Astrocyte of the spinal cord (primary cell): ENCODE measurements at regions not wholly inside any gene's neighbourhood (a gene's known extent, or its start where the extent isn't known, plus 50 kb on each side); places are given as distances from the start of the nearest gene placed in this dataset.

Experiments used
- DNase-seq: peaks from one replicate; pipeline ENCODE4 v3.0.0; 2011; ENCODE audit warnings: low read depth, low spot score
- H3K4me3 ChIP-seq: 2 replicates; pipeline ENCODE4 v1.5.1; 2011; ENCODE audit warnings: low read depth, mild to moderate bottlenecking, low read length, moderate library complexity
- in situ Hi-C: cut with HindIII; loops from 2 replicates; pipeline ENCODE4 v1.10.0; 2017; ENCODE audit warnings: low sequenced_read_pairs
- TF ChIP-seq, protein P1 (sequence below): IDR thresholded peaks from 2 replicates; pipeline ENCODE4 v1.5.1; 2012; ENCODE audit warnings: low read depth, mild to moderate bottlenecking, low read length, inconsistent platforms

DNA sequence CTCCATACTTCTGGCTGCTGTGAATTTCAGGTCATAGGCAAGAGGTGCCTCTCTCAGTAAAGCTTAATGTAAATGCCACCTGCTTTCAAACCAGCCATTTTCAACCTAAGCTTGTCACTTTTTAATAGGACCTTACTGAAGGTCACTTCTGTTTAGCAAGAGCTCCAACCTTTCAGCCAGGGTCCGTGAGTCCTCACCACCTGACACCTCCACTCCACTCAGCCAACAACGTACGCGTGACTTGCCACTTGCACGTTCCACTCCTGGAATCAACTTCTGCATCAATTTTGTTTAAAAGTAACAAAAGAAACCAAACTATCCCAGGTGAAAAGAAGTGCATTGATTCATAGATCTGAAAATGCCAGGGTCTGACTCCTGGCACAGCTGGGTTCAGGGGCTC, 114.4 kb downstream of the TRIM29 start:
- in situ Hi-C loops: no loop called here
- TF ChIP-seq, protein P1, sequence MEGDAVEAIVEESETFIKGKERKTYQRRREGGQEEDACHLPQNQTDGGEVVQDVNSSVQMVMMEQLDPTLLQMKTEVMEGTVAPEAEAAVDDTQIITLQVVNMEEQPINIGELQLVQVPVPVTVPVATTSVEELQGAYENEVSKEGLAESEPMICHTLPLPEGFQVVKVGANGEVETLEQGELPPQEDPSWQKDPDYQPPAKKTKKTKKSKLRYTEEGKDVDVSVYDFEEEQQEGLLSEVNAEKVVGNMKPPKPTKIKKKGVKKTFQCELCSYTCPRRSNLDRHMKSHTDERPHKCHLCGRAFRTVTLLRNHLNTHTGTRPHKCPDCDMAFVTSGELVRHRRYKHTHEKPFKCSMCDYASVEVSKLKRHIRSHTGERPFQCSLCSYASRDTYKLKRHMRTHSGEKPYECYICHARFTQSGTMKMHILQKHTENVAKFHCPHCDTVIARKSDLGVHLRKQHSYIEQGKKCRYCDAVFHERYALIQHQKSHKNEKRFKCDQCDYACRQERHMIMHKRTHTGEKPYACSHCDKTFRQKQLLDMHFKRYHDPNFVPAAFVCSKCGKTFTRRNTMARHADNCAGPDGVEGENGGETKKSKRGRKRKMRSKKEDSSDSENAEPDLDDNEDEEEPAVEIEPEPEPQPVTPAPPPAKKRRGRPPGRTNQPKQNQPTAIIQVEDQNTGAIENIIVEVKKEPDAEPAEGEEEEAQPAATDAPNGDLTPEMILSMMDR: no peak
- DNase-seq: no peak
- H3K4me3 ChIP-seq: no peak overlapping the region

DNA sequence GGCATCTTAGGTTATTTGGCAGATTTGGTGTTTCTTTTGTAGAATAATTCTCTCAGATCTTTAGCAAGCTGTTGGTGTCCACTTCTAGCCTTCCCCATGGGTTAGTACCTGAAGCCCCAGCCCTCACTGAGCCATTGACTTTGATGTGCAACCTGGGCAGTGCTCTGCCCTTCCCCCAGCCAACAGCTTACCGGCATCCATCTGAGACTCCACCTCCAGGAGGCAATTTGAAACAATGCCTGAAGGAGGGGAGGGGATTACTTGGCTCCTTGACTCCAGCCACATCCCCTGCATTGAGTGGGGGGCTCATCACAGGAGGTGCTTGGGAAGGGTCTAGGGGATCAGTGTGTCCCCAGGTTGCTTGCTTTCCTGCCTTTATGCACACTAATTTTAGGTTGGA, 114.8 kb downstream of the TRIM29 start:
- DNase-seq: no peak
- in situ Hi-C loops: no loop called here
- H3K4me3 ChIP-seq: no peak overlapping the region
- TF ChIP-seq, protein P1: no peak

DNA sequence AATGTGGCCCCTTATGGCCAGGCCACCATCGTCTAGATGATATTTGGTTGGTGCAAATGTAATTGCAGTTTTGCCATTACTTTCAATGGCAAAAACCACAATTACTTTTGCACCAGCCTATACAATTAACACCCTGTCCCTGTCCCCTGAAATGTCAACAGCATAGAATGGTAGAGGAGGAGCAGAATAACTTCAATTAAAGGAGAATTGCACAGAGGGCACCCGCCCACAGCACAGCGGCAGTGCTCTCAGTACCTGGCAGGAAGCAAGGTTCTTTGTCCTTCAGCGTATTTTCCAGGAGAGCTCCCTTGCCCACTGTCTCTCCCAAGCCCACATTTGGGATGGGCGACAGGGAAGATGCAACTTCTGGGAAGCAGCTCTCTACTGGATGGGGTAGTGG, 115.3 kb downstream of the TRIM29 start:
- in situ Hi-C loops: no loop called here
- no peak overlapping the region for H3K4me3 ChIP-seq
- no peak for DNase-seq
- TF ChIP-seq, protein P1: no peak

DNA sequence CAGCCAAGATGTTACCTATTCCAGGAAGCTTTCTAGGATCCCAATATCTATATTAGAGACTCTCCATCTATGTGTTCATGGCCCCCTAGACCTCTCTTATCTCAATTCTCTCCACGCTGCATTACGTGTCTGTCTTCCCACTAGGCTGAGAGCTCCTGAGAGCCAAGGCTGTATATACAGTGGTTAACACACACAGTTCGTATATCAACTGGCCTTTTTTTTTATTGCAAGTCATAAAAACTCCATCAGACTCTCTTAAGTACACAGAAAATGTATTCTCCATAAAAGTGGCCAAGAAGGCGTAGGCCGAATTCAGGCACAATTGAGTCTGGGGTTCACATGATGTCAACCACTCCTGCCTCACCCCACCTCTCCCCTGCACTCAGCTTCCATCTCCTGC, 115.9 kb downstream of the TRIM29 start:
- no peak overlapping the region for H3K4me3 ChIP-seq
- TF ChIP-seq, protein P1: no peak
- no peak for DNase-seq
- in situ Hi-C loops: no loop called here

DNA sequence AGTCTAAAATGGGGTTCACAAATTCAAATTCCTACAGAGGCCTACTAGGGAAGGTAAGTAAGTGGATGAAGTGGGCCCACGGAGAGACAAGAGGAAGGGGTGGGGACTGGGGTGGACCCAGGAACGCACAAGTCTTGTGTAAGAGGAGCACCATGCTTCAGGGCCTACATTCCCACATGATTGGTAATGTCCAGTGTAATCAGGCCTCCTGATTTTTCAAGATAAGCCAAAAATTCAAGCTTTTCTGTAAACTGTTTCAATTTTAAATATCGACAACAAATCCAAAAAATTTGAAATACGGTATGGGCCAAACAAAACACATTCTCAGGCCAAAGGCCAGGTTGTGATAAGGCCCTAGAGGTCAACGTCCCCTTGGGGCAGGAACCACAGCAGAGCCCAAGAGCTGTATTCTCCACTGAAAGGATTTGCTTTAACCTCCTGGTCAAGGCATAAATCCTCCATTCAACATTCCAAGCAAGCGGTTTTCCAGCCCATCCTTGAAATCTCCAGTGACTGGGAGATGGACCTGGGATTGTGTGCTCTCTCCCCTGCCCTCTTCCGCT, 116.4 kb downstream of the TRIM29 start:
- DNase-seq: no peak
- in situ Hi-C loops: no loop called here
- H3K4me3 ChIP-seq: no peak overlapping the region
- TF ChIP-seq, protein P1: no peak

DNA sequence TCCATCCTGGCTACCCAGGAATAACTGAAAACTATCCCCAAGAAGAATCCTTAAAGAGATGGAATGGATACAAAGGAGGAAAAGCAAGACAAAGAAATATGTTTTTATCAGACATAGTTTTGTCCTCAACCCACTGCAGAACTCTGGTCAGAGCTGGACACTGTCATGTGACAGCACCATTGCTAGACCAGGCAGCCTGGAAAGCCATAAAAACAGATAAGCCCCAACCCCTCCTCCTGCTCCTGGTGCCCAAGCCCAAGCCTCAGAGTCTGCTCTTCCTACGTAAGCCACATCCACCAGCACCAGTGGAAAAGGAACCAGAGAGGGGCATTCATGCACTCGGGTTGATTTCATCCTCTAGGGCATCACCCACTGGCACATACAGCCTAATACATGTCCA, 116.9 kb downstream of the TRIM29 start:
- DNase-seq: no peak
- TF ChIP-seq, protein P1: no peak
- H3K4me3 ChIP-seq: no peak overlapping the region
- in situ Hi-C loops: no loop called here

DNA sequence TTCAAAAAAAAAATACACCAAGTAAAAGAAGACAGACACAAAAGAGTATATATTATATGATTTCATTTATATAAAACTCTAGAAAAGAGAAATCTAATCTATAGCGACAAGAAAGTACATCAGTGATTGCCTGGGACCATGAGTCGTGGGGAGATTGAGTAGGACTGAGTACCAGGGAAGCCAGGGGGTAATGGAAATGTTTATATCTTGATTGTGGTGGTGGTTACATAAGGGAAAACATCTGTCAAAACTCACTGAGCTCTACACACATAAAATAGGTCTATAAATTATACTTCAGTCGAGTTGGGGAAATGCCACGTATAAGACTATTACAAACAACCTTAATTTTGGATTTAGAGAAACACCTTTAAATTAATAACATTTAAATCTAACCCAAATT, 117.4 kb downstream of the TRIM29 start:
- H3K4me3 ChIP-seq: no peak overlapping the region
- in situ Hi-C loops: no loop called here
- TF ChIP-seq, protein P1: no peak
- DNase-seq: no peak
